ENCODE measurements at regions not wholly inside any gene's neighbourhood (a gene's known extent, or its start where the extent isn't known, plus 50 kb on each side); places are given as distances from the start of the nearest gene placed in this dataset.
"Not testable (repeated sequence)": the region's sequence is repeated elsewhere in the genome, so short reads cannot be mapped to it uniquely, and the experiment has no call there.

- TF ChIP-seq, protein P1, sequence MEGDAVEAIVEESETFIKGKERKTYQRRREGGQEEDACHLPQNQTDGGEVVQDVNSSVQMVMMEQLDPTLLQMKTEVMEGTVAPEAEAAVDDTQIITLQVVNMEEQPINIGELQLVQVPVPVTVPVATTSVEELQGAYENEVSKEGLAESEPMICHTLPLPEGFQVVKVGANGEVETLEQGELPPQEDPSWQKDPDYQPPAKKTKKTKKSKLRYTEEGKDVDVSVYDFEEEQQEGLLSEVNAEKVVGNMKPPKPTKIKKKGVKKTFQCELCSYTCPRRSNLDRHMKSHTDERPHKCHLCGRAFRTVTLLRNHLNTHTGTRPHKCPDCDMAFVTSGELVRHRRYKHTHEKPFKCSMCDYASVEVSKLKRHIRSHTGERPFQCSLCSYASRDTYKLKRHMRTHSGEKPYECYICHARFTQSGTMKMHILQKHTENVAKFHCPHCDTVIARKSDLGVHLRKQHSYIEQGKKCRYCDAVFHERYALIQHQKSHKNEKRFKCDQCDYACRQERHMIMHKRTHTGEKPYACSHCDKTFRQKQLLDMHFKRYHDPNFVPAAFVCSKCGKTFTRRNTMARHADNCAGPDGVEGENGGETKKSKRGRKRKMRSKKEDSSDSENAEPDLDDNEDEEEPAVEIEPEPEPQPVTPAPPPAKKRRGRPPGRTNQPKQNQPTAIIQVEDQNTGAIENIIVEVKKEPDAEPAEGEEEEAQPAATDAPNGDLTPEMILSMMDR (conservative IDR thresholded peaks at IDR 0.05 in 1 of 2, IDR thresholded peaks at IDR 0.05 in 1 of 2; ENCODE audit: extremely low read depth in 1 of 2, insufficient read depth in 1 of 2, low read depth in 1 of 2, low read length in 2 of 2) = not testable (repeated sequence)
- TF ChIP-seq EZH2 (IDR thresholded peaks at IDR 0.05; ENCODE audit: borderline replicate concordance, low read length) = not testable (repeated sequence)
These were observed 491.8 kb upstream of the POT1 start for GRCh38 chr7:125421407-125421806.
